Activated T-cell treated with anti-CD3 and anti-CD28 coated beads, Interleukin-2, amount 50 U/mL, for 4 hours (primary cell): ENCODE measurements at regions not wholly inside any gene's neighbourhood (a gene's known extent, or its start where the extent isn't known, plus 50 kb on each side); places are given as distances from the start of the nearest gene placed in this dataset.

Experiments used
- ATAC-seq, 2 donors: fragments of 200-7000 bp; cut with Tn5 transposase; one replicate each; pipeline ENCODE4 v1.10.0; 2021
- DNase-seq: peaks from one replicate; pipeline ENCODE4 v3.0.0-alpha.2; 2020
- H3K27me3 Mint-ChIP-seq: one replicate; pipeline ENCODE4 v1.8.0; 2021; ENCODE audit warnings: low read depth, mixed read lengths
- H3K36me3 Mint-ChIP-seq: one replicate; pipeline ENCODE4 v1.8.0; 2022; ENCODE audit warnings: mixed read lengths; ENCODE audit not compliant: insufficient read depth
- H3K4me1 Mint-ChIP-seq: one replicate; pipeline ENCODE4 v1.8.0; 2021; ENCODE audit warnings: low read depth, mixed read lengths
- H3K4me3 Mint-ChIP-seq: one replicate; pipeline ENCODE4 v1.8.0; 2021; ENCODE audit warnings: mild to moderate bottlenecking, moderate library complexity, mixed read lengths
- H3K9me3 Mint-ChIP-seq: one replicate; pipeline ENCODE4 v1.8.0; 2021; ENCODE audit warnings: mixed read lengths

DNA sequence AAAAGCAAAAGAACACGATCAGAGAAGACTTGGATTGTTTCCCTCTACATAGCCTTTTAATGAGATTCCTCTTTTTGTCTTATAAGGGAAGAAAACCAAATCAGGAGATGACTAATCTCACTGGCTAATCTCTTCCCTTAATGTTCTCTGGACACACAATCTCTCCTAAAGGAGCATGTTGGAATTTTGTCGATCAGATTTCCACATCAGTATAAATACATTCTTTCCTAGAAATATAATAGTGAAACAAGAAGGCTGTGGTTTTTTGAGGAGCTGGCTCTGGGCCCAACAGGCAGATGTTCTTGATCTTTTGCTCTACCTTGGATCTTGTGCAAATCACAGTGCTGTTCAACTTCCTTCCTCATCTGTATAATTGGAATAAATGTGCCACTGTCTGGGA, 94.0 kb downstream of the GTPBP8 start:
- H3K27me3 Mint-ChIP-seq, result no peaks in the 10 kb centered on the region
- no peak for ATAC-seq
- peaks cover 24% of the 10 kb centered on the region for H3K36me3 Mint-ChIP-seq
- H3K4me1 Mint-ChIP-seq, result no peaks in the 10 kb centered on the region
- DNase-seq, result no peak
- no peaks in the 10 kb centered on the region for H3K9me3 Mint-ChIP-seq
- H3K4me3 Mint-ChIP-seq, result no peak overlapping the region

DNA sequence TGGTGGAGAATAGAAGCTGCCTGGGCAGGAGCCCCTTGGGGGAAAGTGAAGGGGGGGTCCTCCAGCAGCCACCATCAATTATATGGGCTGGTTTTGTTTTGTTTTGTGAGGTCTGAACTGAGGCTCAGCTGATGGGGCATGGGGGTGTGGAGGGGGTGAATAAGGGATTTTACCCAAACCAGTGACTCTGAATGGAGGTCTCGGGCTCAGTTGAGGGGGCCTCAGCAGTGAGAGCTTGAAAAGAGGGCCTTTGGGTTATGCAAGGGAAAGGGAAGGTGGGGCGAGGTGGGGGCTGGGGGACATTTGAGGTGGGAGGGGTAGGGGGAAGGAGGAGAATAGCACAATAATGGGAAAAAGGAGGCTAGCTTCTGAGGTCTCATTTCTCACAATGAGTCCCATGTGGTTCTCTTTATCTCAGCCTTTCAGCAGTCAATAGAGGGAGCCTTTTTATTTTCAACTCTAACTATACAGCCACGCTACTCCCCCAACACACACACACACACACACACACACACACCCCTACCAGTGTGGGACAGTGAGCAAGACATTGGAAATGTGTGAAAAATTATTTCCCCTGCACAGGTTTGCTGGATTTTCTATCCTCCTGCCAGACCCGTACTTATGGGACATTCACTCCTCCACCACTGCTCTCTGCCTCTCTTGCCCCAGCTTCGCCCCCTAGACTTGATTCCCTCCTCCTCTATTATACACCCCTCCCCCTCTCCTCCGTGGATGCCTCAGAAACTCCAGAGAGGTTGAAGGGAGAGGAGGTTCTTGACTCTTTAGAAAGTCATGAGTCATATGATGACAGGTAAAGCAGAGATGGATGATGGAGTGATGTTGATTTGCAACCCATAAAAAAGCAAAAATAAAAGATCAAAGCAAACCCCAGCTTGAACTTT, 96.0 kb downstream of the GTPBP8 start:
- peaks cover 28% of the 10 kb centered on the region for H3K36me3 Mint-ChIP-seq
- no peaks in the 10 kb centered on the region for H3K27me3 Mint-ChIP-seq
- ATAC-seq (no peak), DNase-seq (no peak)
- H3K9me3 Mint-ChIP-seq, result no peaks in the 10 kb centered on the region
- H3K4me1 Mint-ChIP-seq, result no peaks in the 10 kb centered on the region
- H3K4me3 Mint-ChIP-seq, result no peak overlapping the region

DNA sequence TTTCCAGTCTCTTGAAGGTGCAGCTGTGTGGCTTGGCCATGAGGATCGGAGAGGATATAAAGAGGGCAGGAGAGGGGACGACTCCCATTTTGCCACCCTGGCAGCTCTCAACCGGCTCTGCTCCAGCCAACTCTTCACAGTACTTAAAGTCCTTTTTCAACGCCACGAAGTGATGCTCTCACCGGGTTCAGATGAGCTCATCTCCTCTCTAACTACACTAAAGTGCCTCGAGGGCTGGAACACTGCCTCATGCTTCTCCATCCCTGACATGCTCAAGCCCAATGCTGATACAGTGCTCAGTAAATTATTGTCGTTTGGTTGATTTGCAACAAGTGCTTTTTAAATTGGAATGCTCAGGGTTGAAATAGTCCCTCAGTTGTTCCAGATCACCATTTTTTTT, 97.8 kb downstream of the GTPBP8 start:
- H3K4me3 Mint-ChIP-seq, result no peak overlapping the region
- peaks cover 25% of the 10 kb centered on the region for H3K36me3 Mint-ChIP-seq
- H3K9me3 Mint-ChIP-seq, result no peaks in the 10 kb centered on the region
- no peaks in the 10 kb centered on the region for H3K4me1 Mint-ChIP-seq
- no peaks in the 10 kb centered on the region for H3K27me3 Mint-ChIP-seq
- DNase-seq (no peak), ATAC-seq (no peak)

DNA sequence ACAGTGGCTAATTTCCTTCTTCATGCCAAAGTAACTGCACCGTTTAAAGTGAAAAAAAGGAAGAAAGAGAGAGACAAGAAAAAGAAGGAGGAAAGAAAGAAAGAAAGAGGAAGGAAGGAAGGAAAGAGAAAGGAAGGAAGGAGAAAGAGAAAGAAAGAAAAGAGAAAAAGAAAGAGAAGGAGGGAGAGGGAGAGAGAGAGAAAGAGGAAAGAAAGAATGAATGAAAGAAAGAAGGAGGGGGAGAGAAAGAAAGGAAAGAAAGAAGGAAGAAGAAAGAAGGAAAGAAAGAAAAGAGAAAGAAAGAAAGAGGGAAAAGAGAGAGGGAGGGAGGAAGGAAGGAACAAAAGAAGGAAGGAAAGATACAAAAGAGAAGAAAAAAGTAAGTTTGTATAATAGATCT, 100.6 kb downstream of the GTPBP8 start:
- Mint-ChIP-seq H3K9me3 (no peaks in the 10 kb centered on the region), H3K36me3 (peaks cover 20% of the 10 kb centered on the region), H3K27me3 (no peaks in the 10 kb centered on the region), H3K4me1 (no peaks in the 10 kb centered on the region), H3K4me3 (no peak overlapping the region)
- ATAC-seq, result no peak
- DNase-seq, result no peak

DNA sequence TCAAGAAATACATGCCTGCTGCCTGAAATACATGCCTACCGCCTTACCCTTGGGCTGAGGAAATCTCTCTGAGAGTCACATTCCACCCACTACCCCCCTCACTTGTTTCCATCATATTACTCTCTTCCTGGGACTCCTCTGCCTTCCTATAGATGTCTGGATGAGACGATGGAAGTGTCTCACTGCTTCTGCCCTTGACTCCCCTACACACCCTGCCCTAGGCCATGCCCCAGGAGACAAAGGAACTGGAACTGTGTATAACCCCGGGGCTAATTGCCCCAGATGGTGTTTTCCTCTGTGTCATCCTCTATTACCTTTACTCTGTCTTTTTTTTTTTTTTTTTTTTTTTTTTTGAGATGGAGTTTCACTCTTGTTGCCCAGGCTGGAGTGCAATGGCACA, 102.0 kb downstream of the GTPBP8 start:
- peaks cover 19% of the 10 kb centered on the region for H3K36me3 Mint-ChIP-seq
- no peaks in the 10 kb centered on the region for H3K9me3 Mint-ChIP-seq
- H3K4me3 Mint-ChIP-seq, result no peak overlapping the region
- no peak for DNase-seq
- H3K4me1 Mint-ChIP-seq, result no peaks in the 10 kb centered on the region
- no peak for ATAC-seq
- H3K27me3 Mint-ChIP-seq, result no peaks in the 10 kb centered on the region

DNA sequence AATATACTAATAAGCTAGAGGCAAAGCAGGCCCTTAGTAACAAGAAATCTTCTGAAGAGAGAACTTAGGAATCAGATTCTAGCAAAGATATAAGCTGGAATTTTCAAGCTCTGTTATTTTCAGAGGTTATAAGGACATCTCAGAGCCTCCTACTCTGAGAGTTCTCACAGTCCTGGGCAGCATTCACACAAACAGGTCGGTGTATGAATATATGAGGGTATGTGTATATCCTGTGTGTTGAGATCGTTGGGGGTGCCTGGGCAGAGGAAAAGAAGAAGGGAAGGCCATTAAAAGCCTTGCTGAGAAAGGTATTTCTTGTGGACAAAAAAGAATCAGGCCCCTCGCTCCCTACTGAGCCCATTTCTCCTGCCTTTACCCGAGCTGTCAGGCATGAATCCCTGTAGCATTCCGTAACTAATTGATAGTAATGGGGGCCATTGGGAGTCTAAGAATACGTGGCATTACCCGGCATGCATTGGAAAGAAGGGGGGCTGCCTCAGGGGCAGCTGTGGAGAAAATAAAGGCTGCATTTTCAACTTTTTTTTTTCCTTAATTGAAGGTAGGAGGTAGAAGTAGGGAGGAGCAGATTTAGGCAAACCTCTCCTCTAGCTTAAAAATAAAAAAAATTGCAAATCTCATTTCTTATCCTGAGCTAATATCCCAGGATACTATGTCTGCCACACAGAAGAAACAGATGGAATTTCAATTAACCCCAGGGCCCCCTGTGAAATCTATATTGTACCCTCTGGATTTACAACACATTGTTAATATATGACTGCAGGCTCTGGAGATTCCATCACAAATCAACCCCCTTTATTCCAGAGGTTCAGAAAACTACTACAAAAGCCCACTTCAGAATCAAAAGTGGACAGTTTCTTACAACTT, 103.8 kb downstream of the GTPBP8 start:
- Mint-ChIP-seq H3K9me3 (no peaks in the 10 kb centered on the region), H3K4me1 (no peaks in the 10 kb centered on the region), H3K36me3 (peaks cover 12% of the 10 kb centered on the region), H3K4me3 (no peak overlapping the region), H3K27me3 (no peaks in the 10 kb centered on the region)
- DNase-seq (no peak), ATAC-seq (no peak)

DNA sequence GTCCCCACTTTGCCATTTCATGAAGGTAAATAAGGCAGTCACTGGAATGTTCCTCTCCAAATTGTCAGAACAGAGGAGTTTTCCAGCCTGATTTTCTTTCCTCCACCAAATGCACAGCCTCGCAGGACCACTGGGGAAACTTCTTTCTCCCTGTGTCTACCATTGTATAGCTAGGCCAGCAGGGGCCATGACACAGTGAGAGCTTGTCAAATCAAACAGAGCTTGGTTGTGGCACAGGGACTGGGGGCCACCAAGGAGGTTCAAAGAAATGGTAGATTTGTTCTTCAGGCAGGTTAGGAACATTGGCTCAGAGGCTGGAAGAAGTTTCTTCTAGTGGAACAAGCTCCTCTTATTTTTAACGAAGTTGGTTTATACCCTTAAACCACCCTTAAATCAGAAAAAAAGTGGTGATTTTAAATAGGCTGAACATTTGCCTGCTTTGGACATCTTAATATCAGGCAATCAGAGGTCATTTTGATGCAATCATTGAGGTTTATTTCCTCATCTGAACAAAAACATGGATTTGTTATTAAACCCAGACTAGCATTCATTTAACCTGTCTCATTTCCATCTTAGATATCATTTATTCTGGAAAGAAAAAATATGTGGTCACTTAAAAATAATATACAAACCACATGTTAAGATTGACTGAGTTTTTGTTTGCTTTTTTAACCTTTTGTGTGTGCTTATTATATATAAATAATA, 105.6 kb downstream of the GTPBP8 start:
- Mint-ChIP-seq H3K9me3 (no peaks in the 10 kb centered on the region), H3K4me1 (no peaks in the 10 kb centered on the region), H3K4me3 (no peak overlapping the region), H3K36me3 (peaks cover 4% of the 10 kb centered on the region), H3K27me3 (no peaks in the 10 kb centered on the region)
- ATAC-seq (no peak), DNase-seq (no peak)

DNA sequence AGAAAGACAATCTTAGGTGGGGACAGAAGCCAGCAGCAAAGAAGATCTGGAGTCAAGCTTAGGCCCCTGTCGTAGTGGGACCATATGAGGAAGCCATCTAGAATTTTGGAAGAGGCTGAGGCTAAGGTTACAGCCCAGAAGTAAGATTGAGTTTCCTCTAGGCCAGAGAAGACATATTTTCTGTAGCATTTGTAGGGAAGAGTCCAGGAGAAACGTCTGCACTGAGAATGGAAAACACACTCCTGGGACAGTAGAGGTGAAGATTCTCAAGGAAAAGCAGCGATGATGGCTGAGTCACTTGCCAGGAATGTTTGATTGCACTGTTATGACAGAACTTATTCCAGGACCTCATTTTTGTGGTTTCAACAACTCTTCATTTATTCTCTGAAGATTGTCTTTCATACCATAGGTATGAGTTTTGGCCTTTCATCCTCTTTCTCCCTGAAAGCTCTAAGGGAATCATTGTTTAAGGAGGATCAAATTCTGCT, 107.2 kb downstream of the GTPBP8 start:
- no peak for ATAC-seq
- Mint-ChIP-seq H3K9me3 (no peaks in the 10 kb centered on the region), H3K4me3 (no peak overlapping the region), H3K4me1 (no peaks in the 10 kb centered on the region), H3K27me3 (no peaks in the 10 kb centered on the region), H3K36me3 (peaks cover 5% of the 10 kb centered on the region)
- DNase-seq, result no peak

DNA sequence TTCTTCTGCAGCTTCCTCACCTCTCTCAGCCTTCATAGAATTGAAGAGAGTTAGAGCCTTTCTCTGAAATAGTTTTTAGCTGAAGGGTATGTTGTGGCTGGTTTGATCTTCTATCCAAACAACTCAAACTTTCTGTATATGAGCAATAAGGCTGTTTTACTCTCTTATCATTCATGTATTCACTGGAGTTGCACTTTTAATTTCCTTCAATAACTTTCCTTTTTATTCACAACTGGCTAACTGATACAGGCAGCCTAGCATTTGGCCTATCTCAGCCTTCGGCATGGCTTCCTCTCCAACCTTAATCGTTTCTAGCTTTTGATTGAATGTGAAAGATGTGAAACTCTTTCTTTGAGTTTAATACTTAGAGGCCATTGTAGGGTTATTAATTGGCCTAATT, 109.3 kb downstream of the GTPBP8 start:
- Mint-ChIP-seq H3K4me3 (no peak overlapping the region), H3K4me1 (no peaks in the 10 kb centered on the region), H3K27me3 (peaks cover 2% of the 10 kb centered on the region), H3K36me3 (peaks cover 8% of the 10 kb centered on the region), H3K9me3 (no peaks in the 10 kb centered on the region)
- no peak for ATAC-seq
- DNase-seq, result no peak

DNA sequence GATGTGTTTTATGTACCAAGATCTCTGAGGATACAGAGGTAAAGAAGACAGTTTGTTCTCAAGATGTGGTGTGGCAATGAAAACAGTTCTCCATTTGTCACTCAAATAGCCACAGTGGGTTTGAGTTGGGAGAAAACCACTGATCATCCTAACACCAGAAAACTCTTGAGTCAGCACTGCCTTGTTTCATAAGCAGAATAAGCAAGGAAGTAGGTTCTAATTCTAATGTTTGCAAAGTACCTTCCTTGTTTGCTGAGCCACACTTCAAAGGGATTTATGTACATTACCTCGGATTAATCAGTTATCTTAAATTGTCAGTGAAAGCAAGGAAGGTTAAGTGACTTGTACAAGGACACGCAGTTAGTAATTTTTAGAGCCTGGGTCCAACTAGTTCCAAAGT, 107.8 kb upstream of the BOC start:
- ATAC-seq (no peak), DNase-seq (no peak)
- Mint-ChIP-seq H3K9me3 (no peaks in the 10 kb centered on the region), H3K4me3 (no peak overlapping the region), H3K4me1 (no peaks in the 10 kb centered on the region), H3K36me3 (peaks cover 4% of the 10 kb centered on the region), H3K27me3 (peaks cover 2% of the 10 kb centered on the region)

DNA sequence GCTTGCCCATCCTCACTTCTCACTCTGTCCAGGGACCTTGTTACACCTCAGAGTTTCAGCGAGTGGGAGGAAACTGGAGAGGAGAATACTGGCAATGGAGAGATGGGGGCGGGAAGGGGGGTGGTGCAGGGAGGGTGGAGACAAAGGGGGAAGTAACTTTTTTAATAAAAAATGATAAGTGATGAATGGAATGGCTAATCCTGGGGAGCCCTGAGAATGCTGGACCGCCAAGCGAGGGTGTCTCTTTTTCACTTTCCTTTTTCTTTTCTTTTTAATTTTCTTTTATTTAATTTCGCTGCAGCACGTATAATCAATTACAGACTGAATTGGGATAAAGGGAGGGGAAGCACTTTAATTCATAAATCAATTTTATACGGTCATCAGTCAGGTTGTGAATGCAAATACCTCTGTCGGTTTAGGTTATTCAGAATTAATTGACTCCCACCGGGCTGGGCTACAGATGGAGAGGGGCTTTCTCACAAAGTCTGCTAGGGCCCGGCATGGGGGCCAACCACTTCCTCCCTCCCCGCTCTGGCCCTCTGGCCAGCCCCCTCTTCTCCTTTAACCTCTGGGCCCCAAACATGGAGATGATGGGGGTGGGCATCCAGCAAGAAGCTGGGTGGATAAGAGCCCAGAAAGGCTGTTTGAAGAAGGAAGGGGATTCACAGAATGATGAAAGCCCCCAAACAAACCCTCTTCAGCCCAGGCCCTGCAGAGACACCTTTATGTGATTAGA, 106.8 kb upstream of the BOC start:
- no peaks in the 10 kb centered on the region for H3K9me3 Mint-ChIP-seq
- DNase-seq (no peak), ATAC-seq (no peak)
- peaks cover 2% of the 10 kb centered on the region for H3K27me3 Mint-ChIP-seq
- H3K4me3 Mint-ChIP-seq, result no peak overlapping the region
- no peaks in the 10 kb centered on the region for H3K4me1 Mint-ChIP-seq
- peaks cover 4% of the 10 kb centered on the region for H3K36me3 Mint-ChIP-seq

DNA sequence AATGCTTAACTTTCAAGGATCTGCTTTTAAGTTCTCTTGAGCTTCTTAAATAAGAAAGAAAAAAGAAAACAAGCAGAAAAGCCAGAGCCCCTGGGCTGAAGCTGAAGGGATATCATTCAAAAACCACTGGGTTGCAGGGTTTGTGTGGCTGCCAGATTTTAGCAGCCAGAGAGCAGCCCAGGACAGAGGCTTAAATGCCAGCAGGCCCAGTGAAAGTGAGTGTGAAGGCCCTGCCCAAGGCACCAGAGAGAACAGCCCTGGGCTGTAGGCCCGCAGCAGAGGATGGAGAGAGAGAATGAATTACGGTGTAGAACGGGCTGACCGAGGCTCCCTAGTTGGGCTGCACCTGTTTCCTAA, 106.3 kb upstream of the BOC start:
- no peaks in the 10 kb centered on the region for H3K4me1 Mint-ChIP-seq
- peaks cover 7% of the 10 kb centered on the region for H3K36me3 Mint-ChIP-seq
- no peaks in the 10 kb centered on the region for H3K9me3 Mint-ChIP-seq
- H3K27me3 Mint-ChIP-seq, result peaks cover 2% of the 10 kb centered on the region
- no peak for DNase-seq
- no peak for ATAC-seq
- H3K4me3 Mint-ChIP-seq, result no peak overlapping the region

DNA sequence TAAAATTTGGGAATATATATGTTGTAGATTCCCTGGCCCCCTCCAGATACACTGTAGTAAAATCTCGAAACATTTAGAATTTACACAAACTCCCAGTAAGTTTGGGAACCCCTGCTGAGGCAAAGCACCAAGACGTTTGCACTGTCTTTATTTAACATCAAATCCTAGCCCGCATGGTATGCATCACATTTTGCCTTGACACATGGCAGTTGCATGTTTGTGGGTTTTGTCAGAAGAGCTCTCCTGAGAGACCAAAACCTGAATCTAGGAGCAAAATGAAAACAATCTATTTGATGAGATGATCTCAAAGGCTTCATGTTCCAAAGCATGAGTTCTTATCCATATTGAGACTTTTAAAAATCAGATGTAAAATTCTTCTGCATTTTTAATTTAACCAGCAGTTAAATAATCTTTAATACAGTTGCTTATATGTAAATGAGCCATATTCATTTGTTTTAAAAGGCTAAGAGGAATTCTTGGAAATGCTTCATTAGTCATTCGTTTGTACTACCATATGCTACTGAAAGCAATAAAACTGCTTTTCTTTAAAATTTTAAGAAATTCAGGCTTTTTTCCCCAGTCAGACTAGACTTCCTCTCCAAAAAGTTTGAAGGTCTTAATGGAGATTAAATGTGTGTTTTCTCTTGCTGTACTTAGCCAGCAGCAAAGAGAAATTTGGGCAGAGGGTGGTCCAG, 105.2 kb upstream of the BOC start:
- Mint-ChIP-seq H3K9me3 (no peaks in the 10 kb centered on the region), H3K4me3 (no peak overlapping the region), H3K4me1 (peaks cover 6% of the 10 kb centered on the region), H3K36me3 (peaks cover 7% of the 10 kb centered on the region), H3K27me3 (peaks cover 2% of the 10 kb centered on the region)
- DNase-seq (no peak), ATAC-seq (no peak)
